GM12865 (cell line): ENCODE measurements at regions not wholly inside any gene's neighbourhood (a gene's known extent, or its start where the extent isn't known, plus 50 kb on each side); places are given as distances from the start of the nearest gene placed in this dataset.
A peak's percentile ranks its signal among the peaks of the same experiment; 100 is the strongest.

Source experiments
- DNase-seq: peaks from one replicate; pipeline ENCODE4 v3.0.0; 2010; ENCODE audit warnings: low read depth
- H3K4me3 ChIP-seq: 2 replicates; pipeline ENCODE4 v1.5.1; 2011; ENCODE audit warnings: mild to moderate bottlenecking, low read depth, low read length, control low read depth
- TF ChIP-seq, protein P1 (sequence below): IDR thresholded peaks from 2 replicates; pipeline ENCODE4 v1.5.1; 2011; ENCODE audit warnings: low read length, control low read depth, low read depth, inconsistent platforms; ENCODE audit not compliant: insufficient read depth; ENCODE audit errors: missing control alignments

GRCh38 chr13:42409551-42409950 lies 137.6 kb downstream of the AKAP11 start:
- no peak for DNase-seq
- TF ChIP-seq, protein P1, sequence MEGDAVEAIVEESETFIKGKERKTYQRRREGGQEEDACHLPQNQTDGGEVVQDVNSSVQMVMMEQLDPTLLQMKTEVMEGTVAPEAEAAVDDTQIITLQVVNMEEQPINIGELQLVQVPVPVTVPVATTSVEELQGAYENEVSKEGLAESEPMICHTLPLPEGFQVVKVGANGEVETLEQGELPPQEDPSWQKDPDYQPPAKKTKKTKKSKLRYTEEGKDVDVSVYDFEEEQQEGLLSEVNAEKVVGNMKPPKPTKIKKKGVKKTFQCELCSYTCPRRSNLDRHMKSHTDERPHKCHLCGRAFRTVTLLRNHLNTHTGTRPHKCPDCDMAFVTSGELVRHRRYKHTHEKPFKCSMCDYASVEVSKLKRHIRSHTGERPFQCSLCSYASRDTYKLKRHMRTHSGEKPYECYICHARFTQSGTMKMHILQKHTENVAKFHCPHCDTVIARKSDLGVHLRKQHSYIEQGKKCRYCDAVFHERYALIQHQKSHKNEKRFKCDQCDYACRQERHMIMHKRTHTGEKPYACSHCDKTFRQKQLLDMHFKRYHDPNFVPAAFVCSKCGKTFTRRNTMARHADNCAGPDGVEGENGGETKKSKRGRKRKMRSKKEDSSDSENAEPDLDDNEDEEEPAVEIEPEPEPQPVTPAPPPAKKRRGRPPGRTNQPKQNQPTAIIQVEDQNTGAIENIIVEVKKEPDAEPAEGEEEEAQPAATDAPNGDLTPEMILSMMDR = no peak
- H3K4me3 ChIP-seq = no peak overlapping the region

DNA sequence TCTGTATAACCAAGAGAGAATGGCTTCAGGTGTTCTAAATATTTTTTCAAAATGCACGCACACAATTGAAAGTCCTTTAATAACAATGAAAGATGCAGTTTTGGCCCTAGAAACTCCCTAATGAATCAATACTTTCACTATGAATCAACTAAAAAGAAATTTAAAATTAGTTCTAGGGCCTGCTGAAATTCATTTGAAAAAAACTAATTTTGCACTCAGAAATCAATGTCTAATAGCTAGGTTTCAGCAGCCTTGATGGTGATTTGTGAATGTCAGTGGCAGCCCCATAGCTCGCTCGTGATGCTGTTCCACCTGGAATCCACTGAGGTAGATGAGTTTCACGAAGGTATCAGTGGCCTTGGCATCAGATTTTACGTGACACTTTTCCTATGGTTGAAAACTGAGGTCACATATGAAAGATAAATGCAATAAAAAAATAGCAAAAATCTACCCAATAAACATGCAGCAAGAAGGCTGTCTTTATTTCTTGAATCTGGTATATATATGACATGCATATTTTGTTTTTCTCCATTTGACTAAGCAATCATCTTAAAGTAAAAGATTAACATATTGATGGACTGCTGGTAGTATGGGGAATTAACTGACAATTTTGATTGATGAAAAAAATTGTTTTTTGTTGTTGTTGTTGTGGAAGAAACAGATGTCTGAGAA lies 141.0 kb downstream of the AKAP11 start:
- peak; percentile 77 for DNase-seq
- TF ChIP-seq, protein P1 = no peak
- H3K4me3 ChIP-seq = peak overlapping the region; percentile 33; the same call in 1 of the 2 replicates

DNA sequence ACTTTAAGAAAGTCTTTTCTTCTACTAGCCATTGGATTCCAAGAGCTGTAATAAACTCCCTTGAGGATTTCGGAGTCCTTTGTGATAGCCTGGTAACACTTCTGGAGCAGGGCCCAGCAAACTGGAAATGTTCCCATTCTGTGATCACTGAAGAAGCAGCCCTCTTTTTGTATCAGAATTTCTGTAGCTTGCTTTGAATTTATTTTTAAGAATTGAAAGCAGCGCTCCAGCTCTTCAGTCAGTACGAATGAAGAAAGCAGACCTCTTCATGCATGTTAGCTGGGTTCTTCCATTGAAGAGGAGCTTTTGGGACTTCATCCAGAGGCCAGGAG lies 141.5 kb downstream of the AKAP11 start:
- TF ChIP-seq, protein P1 = no peak
- DNase-seq = no peak

DNA sequence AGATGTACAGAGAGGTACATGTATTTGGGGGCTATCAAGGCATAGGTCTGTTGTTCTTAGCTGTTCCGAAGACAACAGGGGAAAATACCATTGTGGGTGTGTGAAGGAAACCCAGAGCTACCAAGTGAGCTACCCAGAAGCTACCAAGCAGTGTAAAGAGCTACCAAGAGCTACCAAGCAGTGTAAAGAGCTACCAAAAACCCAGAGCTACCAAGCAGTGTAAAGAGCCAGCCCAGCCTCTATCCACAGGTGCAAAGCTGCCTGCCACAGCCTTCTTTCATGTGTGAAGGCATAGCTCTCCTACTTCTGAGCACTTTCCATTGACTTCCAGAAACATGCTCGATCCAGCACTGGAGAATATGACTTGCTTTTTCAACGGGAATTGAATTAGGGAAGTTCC lies 145.7 kb downstream of the AKAP11 start:
- no peak overlapping the region for H3K4me3 ChIP-seq
- no peak for DNase-seq
- TF ChIP-seq, protein P1 = no peak

More for the DNA sequence above, 141.5 kb downstream of the AKAP11 start:
- H3K4me3 ChIP-seq = no peak overlapping the region

DNA sequence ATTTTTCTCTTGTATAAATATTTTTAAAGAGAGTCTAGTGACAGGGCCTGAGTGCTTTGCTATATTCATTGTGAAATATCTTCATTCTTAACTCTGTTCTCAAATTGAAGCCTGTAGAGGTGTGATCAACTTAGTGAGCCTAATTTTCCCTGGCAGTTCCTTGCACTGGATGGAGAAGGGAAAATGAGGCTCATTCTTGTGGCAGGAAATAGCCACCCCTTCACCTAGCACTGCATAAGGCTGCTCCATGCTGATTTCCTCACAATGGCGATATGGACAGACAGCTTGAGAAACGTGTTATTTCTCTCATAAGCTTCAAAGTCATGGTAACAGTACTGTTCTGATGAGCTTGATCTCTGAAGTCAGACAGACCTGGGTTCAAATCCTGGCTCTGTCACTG lies 146.2 kb downstream of the AKAP11 start:
- no peak overlapping the region for H3K4me3 ChIP-seq
- no peak for DNase-seq
- TF ChIP-seq, protein P1 = no peak

- H3K4me3 ChIP-seq = no peak overlapping the region
- TF ChIP-seq, protein P1 = no peak
- DNase-seq = peak; percentile 65
Observed at GRCh38 chr13:42420304-42420703, 148.4 kb downstream of the AKAP11 start.

- TF ChIP-seq, protein P1 = no peak
- no peak overlapping the region for H3K4me3 ChIP-seq
- DNase-seq = no peak
Observed at GRCh38 chr13:42422681-42423080, 150.7 kb downstream of the AKAP11 start.
